ENCODE measurements at regions not wholly inside any gene's neighbourhood (a gene's known extent, or its start where the extent isn't known, plus 50 kb on each side); places are given as distances from the start of the nearest gene placed in this dataset.

GRCh38 chr21:28746166-28746565, 246.5 kb downstream of the LTN1 start:
- no peak for TF ChIP-seq CTCF (IDR thresholded peaks at IDR 0.05; ENCODE audit: poor library complexity)
- no peak for TF ChIP-seq EZH2phosphoT487 (IDR thresholded peaks at IDR 0.05; ENCODE audit: low read depth, severe bottlenecking, unreplicated experiment)
